ENCODE measurements at regions not wholly inside any gene's neighbourhood (a gene's known extent, or its start where the extent isn't known, plus 50 kb on each side); places are given as distances from the start of the nearest gene placed in this dataset.

- H3K36me3 Mint-ChIP-seq: no peaks in the 10 kb centered on the region
- Histone ChIP-seq H3K4me3 (no peak overlapping the region), H3K9me3 (ENCODE audit: low read depth) (no peaks in the 10 kb centered on the region), H4K20me1 (ENCODE audit: low read depth) (no peaks in the 10 kb centered on the region), H3K36me3 (no peaks in the 10 kb centered on the region), H3K27ac (no peak overlapping the region), H3K4me2 (no peak overlapping the region), H3K27me3 (no peaks in the 10 kb centered on the region), H3K79me2 (ENCODE audit: low read depth) (no peaks in the 10 kb centered on the region), H3K4me1 (no peaks in the 10 kb centered on the region), H2AFZ (replicated peaks) (peak overlapping the region; percentile 50), H3K9ac (no peak overlapping the region), H3F3A (ENCODE audit: low read depth) (no peaks in the 10 kb centered on the region)
- H3K4me1 Mint-ChIP-seq: peaks cover 64% of the 10 kb centered on the region
- no peak overlapping the region for H3K4me3 Mint-ChIP-seq
- H3K27me3 Mint-ChIP-seq (ENCODE audit: insufficient read depth, low read depth): peaks cover 18% of the 10 kb centered on the region
- peak overlapping the region; percentile 12 for H3K27ac Mint-ChIP-seq
- TF ChIP-seq EZH2 (IDR thresholded peaks at IDR 0.05): no peak
- no peak for TF ChIP-seq EZH2phosphoT487 (IDR thresholded peaks at IDR 0.05)
- no peak for TF ChIP-seq CTCF (IDR thresholded peaks at IDR 0.05)
- H3K9me3 Mint-ChIP-seq: peaks cover 2% of the 10 kb centered on the region
- DNase-seq (ENCODE audit: low spot score): no peak
Observed at GRCh38 chr2:109680523-109681297, 66.5 kb downstream of the SOWAHC start.

- no peak overlapping the region for H3K27ac Mint-ChIP-seq
Observed at GRCh38 chr2:109681633-109682380, 67.6 kb downstream of the SOWAHC start.

GRCh38 chr2:109683452-109683851 lies 69.3 kb downstream of the SOWAHC start:
- TF ChIP-seq EZH2phosphoT487 (IDR thresholded peaks at IDR 0.05): no peak
- TF ChIP-seq CTCF (IDR thresholded peaks at IDR 0.05): no peak
- TF ChIP-seq EZH2 (IDR thresholded peaks at IDR 0.05): no peak
- Histone ChIP-seq H4K20me1 (ENCODE audit: low read depth) (no peaks in the 10 kb centered on the region), H3K4me1 (no peaks in the 10 kb centered on the region), H3K79me2 (ENCODE audit: low read depth) (no peaks in the 10 kb centered on the region), H3K27me3 (no peaks in the 10 kb centered on the region), H3K4me2 (no peak overlapping the region), H3K9ac (no peak overlapping the region), H3K4me3 (no peak overlapping the region), H3K36me3 (no peaks in the 10 kb centered on the region), H2AFZ (replicated peaks) (no peak overlapping the region), H3K27ac (no peak overlapping the region), H3K9me3 (ENCODE audit: low read depth) (no peaks in the 10 kb centered on the region), H3F3A (ENCODE audit: low read depth) (no peaks in the 10 kb centered on the region)
- peak overlapping the region; percentile 77 for H3K27ac Mint-ChIP-seq
- no peaks in the 10 kb centered on the region for H3K9me3 Mint-ChIP-seq
- peaks cover 16% of the 10 kb centered on the region for H3K27me3 Mint-ChIP-seq (ENCODE audit: insufficient read depth, low read depth)
- no peak for DNase-seq (ENCODE audit: low spot score)
- H3K4me3 Mint-ChIP-seq: peak overlapping the region; percentile 27
- peaks cover 43% of the 10 kb centered on the region for H3K4me1 Mint-ChIP-seq
- H3K36me3 Mint-ChIP-seq: no peaks in the 10 kb centered on the region

More at GRCh38 chr2:109681633-109682380, 67.6 kb downstream of the SOWAHC start:
- no peaks in the 10 kb centered on the region for H3K4me1 ChIP-seq
- no peak for TF ChIP-seq EZH2phosphoT487 (IDR thresholded peaks at IDR 0.05)
- TF ChIP-seq EZH2 (IDR thresholded peaks at IDR 0.05): no peak
- TF ChIP-seq CTCF (IDR thresholded peaks at IDR 0.05): no peak
- no peak overlapping the region for H3K27ac ChIP-seq
- no peak overlapping the region for H3K9ac ChIP-seq
- H3K4me1 Mint-ChIP-seq: peaks cover 57% of the 10 kb centered on the region
- no peak overlapping the region for H3K4me2 ChIP-seq
- no peak overlapping the region for H2AFZ ChIP-seq (replicated peaks)
- H3F3A ChIP-seq (ENCODE audit: low read depth): no peaks in the 10 kb centered on the region
- no peak overlapping the region for H3K4me3 Mint-ChIP-seq
- H4K20me1 ChIP-seq (ENCODE audit: low read depth): no peaks in the 10 kb centered on the region
- no peak for DNase-seq (ENCODE audit: low spot score)
- no peaks in the 10 kb centered on the region for H3K36me3 Mint-ChIP-seq
- no peaks in the 10 kb centered on the region for H3K27me3 ChIP-seq
- H3K9me3 Mint-ChIP-seq: peaks cover 2% of the 10 kb centered on the region
- H3K36me3 ChIP-seq: no peaks in the 10 kb centered on the region
- H3K79me2 ChIP-seq (ENCODE audit: low read depth): no peaks in the 10 kb centered on the region
- no peak overlapping the region for H3K4me3 ChIP-seq
- peaks cover 17% of the 10 kb centered on the region for H3K27me3 Mint-ChIP-seq (ENCODE audit: insufficient read depth, low read depth)
- H3K9me3 ChIP-seq (ENCODE audit: low read depth): no peaks in the 10 kb centered on the region

All from neural progenitor cell (in vitro differentiated cells).